Activated CD4-positive, alpha-beta memory T cell treated with anti-CD3 and anti-CD28 coated beads for 36 hours (primary cell): ENCODE measurements at regions not wholly inside any gene's neighbourhood (a gene's known extent, or its start where the extent isn't known, plus 50 kb on each side); places are given as distances from the start of the nearest gene placed in this dataset.

Source experiments
- CTCF ChIA-PET: fragments of 350-600 bp; sonication (Branson Sonifier 250); formaldehyde crosslinking; loops from one replicate; lab custom pipeline; 2021; ENCODE audit warnings: antibody characterized with exemption, inconsistent platforms; lab: Charles Lee
- POLR2A ChIA-PET: fragments of 350-600 bp; sonication (Branson Sonifier 250); formaldehyde crosslinking; loops from one replicate; lab custom pipeline; 2021; ENCODE audit warnings: antibody characterized with exemption; lab: Charles Lee
- DNase-seq: peaks from one replicate; pipeline ENCODE4 v3.0.0-alpha.2; 2020
- H3K27ac Mint-ChIP-seq: one replicate; pipeline ENCODE4 v1.8.0; 2021; ENCODE audit warnings: mixed read lengths
- H3K27me3 Mint-ChIP-seq: one replicate; pipeline ENCODE4 v1.8.0; 2021; ENCODE audit warnings: mixed read lengths
- H3K36me3 Mint-ChIP-seq: one replicate; pipeline ENCODE4 v1.8.0; 2021; ENCODE audit warnings: mixed read lengths
- H3K4me1 Mint-ChIP-seq: one replicate; pipeline ENCODE4 v1.8.0; 2021; ENCODE audit warnings: low read depth, mixed read lengths
- H3K4me3 Mint-ChIP-seq: one replicate; pipeline ENCODE4 v1.8.0; 2021; ENCODE audit warnings: mild to moderate bottlenecking, mixed read lengths
- H3K9me3 Mint-ChIP-seq: one replicate; pipeline ENCODE4 v1.8.0; 2021; ENCODE audit warnings: mixed read lengths
- intact Hi-C: fragments of 100-400 bp; cut with micrococcal nuclease; formaldehyde crosslinking; loops from one replicate; pipeline ENCODE4 v1.15.1; 2023

DNA sequence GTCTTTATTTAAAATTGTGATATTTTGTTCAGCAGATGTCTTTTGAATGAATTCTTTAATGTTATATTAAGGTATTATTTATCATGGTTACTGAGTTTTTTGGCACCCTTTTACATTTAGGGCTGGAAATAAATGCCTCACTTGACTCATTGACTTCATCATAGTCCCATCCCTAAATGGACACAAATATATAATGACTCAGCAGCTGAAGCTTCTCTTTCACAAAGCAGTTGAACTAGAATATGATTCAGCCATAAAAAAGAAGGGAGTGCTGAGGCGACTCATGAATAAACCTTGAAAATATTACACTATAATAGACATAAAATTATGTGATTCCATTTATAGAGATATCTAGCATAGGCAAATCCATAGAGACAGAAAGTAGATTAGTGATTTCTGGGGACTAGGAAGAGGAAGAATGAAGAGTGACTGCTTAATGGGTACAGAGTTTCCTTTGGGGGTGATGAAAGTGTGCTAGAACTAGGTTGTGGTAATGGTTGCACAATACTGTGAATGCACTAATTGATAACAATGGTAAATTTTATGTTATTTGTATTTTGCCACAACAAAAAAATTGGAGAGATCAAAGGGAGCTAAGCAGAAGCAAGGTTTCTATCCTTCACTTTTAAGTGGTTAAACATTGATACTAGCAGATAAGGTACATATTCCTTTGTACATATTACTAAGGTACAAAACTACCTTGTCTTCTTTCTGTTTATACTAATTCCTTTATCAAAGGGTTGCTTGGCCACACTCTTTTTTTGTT, 449.6 kb downstream of the NTRK2 start:
- POLR2A ChIA-PET: no interaction called here

DNA sequence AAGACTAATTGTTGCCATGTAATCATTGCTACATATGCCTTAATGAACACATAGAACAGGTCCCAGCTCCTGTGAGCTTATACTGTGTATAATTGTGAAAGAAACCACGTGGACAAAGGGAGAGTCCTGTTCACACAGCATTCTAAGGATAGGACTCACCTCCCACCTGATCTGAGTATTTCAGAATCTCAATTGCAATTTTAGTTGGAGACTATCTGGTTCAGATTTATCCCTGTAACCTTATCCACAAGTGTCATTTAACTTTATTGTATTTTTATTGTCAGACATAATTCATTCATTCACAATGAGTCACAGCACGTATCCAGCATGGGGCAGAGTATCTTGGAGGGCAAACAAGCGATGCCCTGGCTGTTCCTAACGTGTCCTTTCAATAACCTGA, 448.3 kb downstream of the NTRK2 start:
- POLR2A ChIA-PET: no interaction called here
- intact Hi-C loops: no loop called here
- Mint-ChIP-seq H3K9me3 (no peaks in the 10 kb centered on the region), H3K27me3 (peaks cover 5% of the 10 kb centered on the region), H3K4me3 (no peak overlapping the region), H3K36me3 (no peaks in the 10 kb centered on the region), H3K27ac (no peak overlapping the region), H3K4me1 (no peaks in the 10 kb centered on the region)
- no peak for DNase-seq
- CTCF ChIA-PET: no interaction called here

More for the DNA sequence above, 449.6 kb downstream of the NTRK2 start:
- Mint-ChIP-seq H3K4me3 (no peak overlapping the region), H3K27me3 (peaks cover 5% of the 10 kb centered on the region), H3K4me1 (no peaks in the 10 kb centered on the region), H3K27ac (no peak overlapping the region), H3K9me3 (no peaks in the 10 kb centered on the region), H3K36me3 (no peaks in the 10 kb centered on the region)
- CTCF ChIA-PET: no interaction called here
- no peak for DNase-seq
- intact Hi-C loops: no loop called here

GRCh38 chr9:85115473-85115872, 445.9 kb downstream of the NTRK2 start:
- H3K27ac Mint-ChIP-seq: no peak overlapping the region

GRCh38 chr9:85114799-85115198, 445.3 kb downstream of the NTRK2 start:
- ChIA-PET CTCF (no interaction called here), POLR2A (no interaction called here)
- Mint-ChIP-seq H3K36me3 (no peaks in the 10 kb centered on the region), H3K4me3 (no peak overlapping the region), H3K4me1 (no peaks in the 10 kb centered on the region), H3K27ac (no peak overlapping the region), H3K27me3 (no peaks in the 10 kb centered on the region), H3K9me3 (no peaks in the 10 kb centered on the region)
- no peak for DNase-seq
- intact Hi-C loops: no loop called here

More at GRCh38 chr9:85115473-85115872, 445.9 kb downstream of the NTRK2 start:
- Mint-ChIP-seq H3K36me3 (no peaks in the 10 kb centered on the region), H3K27me3 (peaks cover 5% of the 10 kb centered on the region), H3K4me1 (no peaks in the 10 kb centered on the region), H3K4me3 (no peak overlapping the region), H3K9me3 (no peaks in the 10 kb centered on the region)
- no peak for DNase-seq
- ChIA-PET POLR2A (no interaction called here), CTCF (no interaction called here)
- intact Hi-C loops: no loop called here

DNA sequence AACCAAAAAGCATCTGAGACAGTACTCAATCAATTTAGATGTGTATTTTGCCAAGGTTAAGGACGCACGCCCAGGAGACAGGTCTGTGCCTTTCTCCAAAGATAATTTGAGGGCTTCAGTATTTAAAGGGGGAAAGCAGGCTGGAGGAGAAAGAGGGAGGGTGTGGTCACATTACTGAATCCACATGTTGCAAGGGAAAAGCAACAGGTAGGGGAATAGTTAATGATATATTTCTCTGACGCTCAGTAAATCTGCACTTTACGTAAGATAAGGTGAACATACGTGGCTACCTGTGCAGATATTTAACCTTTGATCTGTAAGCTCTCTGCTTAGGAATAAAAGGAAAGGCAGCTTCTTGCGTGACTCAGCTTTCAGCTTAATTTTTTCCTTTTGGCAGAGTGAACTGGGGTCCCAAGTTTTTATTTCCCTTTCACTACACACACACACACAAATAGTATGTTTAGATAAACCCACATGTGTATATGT, 443.4 kb downstream of the NTRK2 start:
- H3K36me3 Mint-ChIP-seq: no peaks in the 10 kb centered on the region
- no peaks in the 10 kb centered on the region for H3K9me3 Mint-ChIP-seq
- DNase-seq: no peak
- no peak overlapping the region for H3K4me3 Mint-ChIP-seq
- H3K27me3 Mint-ChIP-seq: no peaks in the 10 kb centered on the region
- H3K27ac Mint-ChIP-seq: no peak overlapping the region
- CTCF ChIA-PET: no interaction called here
- POLR2A ChIA-PET: no interaction called here
- intact Hi-C loops: no loop called here
- H3K4me1 Mint-ChIP-seq: no peaks in the 10 kb centered on the region

GRCh38 chr9:85112391-85112790, 442.9 kb downstream of the NTRK2 start:
- ChIA-PET POLR2A (no interaction called here), CTCF (interaction anchor here (0.6 kb wide), 1 partner anchor 65 kb away, joined by 3 read pairs; no protein-coding TSS in a partner anchor)
- H3K27ac Mint-ChIP-seq: no peak overlapping the region
- H3K4me3 Mint-ChIP-seq: no peak overlapping the region
- no peaks in the 10 kb centered on the region for H3K27me3 Mint-ChIP-seq
- H3K4me1 Mint-ChIP-seq: no peaks in the 10 kb centered on the region
- DNase-seq: no peak
- no peaks in the 10 kb centered on the region for H3K36me3 Mint-ChIP-seq
- H3K9me3 Mint-ChIP-seq: no peaks in the 10 kb centered on the region
- intact Hi-C loops: no loop called here

- POLR2A ChIA-PET: no interaction called here
These were observed 439.2 kb downstream of the NTRK2 start for GRCh38 chr9:85108746-85109145.

GRCh38 chr9:85108229-85108628, 438.7 kb downstream of the NTRK2 start:
- Mint-ChIP-seq H3K27ac (no peak overlapping the region), H3K36me3 (no peaks in the 10 kb centered on the region), H3K9me3 (no peaks in the 10 kb centered on the region), H3K4me1 (no peaks in the 10 kb centered on the region), H3K4me3 (no peak overlapping the region), H3K27me3 (no peaks in the 10 kb centered on the region)
- intact Hi-C loops: no loop called here
- no peak for DNase-seq
- POLR2A ChIA-PET: no interaction called here
- CTCF ChIA-PET: no interaction called here

More at GRCh38 chr9:85108746-85109145, 439.2 kb downstream of the NTRK2 start:
- no peaks in the 10 kb centered on the region for H3K9me3 Mint-ChIP-seq
- no peak overlapping the region for H3K4me3 Mint-ChIP-seq
- no peak for DNase-seq
- no peaks in the 10 kb centered on the region for H3K36me3 Mint-ChIP-seq
- intact Hi-C loops: no loop called here
- H3K27ac Mint-ChIP-seq: no peak overlapping the region
- no peaks in the 10 kb centered on the region for H3K4me1 Mint-ChIP-seq
- no peaks in the 10 kb centered on the region for H3K27me3 Mint-ChIP-seq
- CTCF ChIA-PET: no interaction called here

DNA sequence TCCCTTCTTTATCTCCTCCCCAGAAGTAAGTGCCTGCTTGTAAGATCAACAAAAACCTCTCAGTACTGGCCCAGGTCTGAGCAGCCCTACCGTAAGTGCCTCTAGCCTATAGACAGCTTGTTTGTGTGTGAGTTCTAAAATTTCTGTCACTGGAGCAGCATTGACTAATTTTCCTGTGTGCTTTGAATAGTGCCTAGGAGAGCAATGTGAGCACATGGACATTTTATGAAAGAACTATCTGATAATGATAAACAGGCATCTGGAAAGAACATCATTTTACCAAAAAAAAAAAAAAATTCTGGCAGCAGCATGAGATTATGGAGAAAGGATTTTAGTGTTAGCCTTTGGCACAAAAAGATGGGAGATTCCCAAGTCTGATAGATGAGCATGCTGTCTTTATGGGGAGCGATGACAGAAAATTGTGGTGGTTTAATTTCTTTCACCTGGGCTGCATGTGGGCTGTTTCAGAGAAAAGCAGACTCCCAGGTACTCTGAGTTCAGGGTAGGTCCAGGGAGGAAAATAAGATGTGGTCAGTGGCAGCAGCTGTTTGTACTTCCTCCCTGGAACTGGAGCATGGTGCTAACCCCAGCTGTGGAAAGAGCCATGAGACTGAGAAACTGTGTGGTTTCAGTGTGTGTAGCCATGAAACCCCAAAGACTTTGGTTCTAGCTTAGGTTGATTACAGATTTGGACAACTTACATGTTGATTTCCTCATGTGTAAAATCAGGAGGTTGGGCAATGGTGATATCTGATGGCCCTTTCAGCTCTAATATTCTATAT, 419.9 kb downstream of the NTRK2 start:
- DNase-seq: no peak
- intact Hi-C loops: no loop called here
- ChIA-PET POLR2A (no interaction called here), CTCF (interaction anchor here (0.6 kb wide), 1 partner anchor 613 kb away, joined by 3 read pairs; no protein-coding TSS in a partner anchor)
- H3K27ac Mint-ChIP-seq: no peak overlapping the region
- no peaks in the 10 kb centered on the region for H3K9me3 Mint-ChIP-seq
- no peaks in the 10 kb centered on the region for H3K4me1 Mint-ChIP-seq
- H3K27me3 Mint-ChIP-seq: no peaks in the 10 kb centered on the region
- no peak overlapping the region for H3K4me3 Mint-ChIP-seq
- H3K36me3 Mint-ChIP-seq: no peaks in the 10 kb centered on the region

DNA sequence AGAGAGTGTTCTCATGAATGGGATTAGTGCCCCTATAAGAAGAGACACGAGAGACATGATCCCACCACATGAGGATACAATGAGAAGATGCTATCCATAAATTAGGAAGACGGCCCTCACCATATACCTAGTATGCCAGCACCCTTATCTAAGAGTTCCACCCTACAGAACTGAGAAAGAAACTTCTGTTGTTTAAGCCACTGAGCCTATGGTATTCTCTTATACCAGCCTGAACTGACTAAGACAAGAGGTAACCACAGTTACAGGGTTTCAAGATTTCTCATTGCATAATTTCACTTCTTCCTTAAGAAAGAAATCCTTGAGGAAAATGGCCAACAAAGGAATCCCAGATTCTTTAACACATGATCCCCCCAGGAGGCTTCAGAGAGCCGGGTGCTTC, 412.4 kb downstream of the NTRK2 start:
- POLR2A ChIA-PET: no interaction called here
- intact Hi-C loops: no loop called here
- Mint-ChIP-seq H3K27ac (no peak overlapping the region), H3K4me3 (no peak overlapping the region), H3K36me3 (no peaks in the 10 kb centered on the region), H3K27me3 (peaks cover 3% of the 10 kb centered on the region), H3K4me1 (no peaks in the 10 kb centered on the region), H3K9me3 (peaks cover 4% of the 10 kb centered on the region)
- no peak for DNase-seq
- CTCF ChIA-PET: no interaction called here

- Mint-ChIP-seq H3K27ac (no peak overlapping the region), H3K4me3 (no peak overlapping the region), H3K4me1 (no peaks in the 10 kb centered on the region), H3K9me3 (peaks cover 4% of the 10 kb centered on the region), H3K36me3 (no peaks in the 10 kb centered on the region), H3K27me3 (peaks cover 3% of the 10 kb centered on the region)
- ChIA-PET POLR2A (no interaction called here), CTCF (no interaction called here)
- no peak for DNase-seq
- intact Hi-C loops: no loop called here
These were observed 409.8 kb downstream of the NTRK2 start for GRCh38 chr9:85079349-85079748.

DNA sequence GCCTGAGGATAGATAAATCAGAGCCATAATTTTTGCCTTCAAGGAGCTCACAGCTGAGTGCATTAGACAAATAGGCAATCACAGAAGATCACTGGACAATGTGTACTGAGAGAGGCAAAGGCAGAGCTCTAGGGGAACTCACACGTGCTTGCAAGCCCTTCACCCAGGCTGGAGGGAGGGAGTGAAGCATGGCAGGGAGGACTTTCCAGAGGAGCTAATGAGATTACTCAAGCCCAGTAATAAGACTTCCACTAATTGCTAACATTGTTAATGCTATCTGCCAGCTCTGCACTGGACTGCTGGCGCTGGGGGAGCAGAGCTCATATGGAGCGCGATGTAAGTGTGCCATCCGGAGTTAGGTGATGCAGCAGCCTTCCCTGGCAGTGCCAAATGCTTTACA, 408.4 kb downstream of the NTRK2 start:
- no peak for DNase-seq
- Mint-ChIP-seq H3K9me3 (peaks cover 4% of the 10 kb centered on the region), H3K4me3 (no peak overlapping the region), H3K36me3 (no peaks in the 10 kb centered on the region), H3K4me1 (no peaks in the 10 kb centered on the region), H3K27ac (no peak overlapping the region), H3K27me3 (peaks cover 3% of the 10 kb centered on the region)
- intact Hi-C loops: no loop called here
- ChIA-PET POLR2A (no interaction called here), CTCF (no interaction called here)
